Activated naive CD4-positive, alpha-beta T cell treated with anti-CD3 and anti-CD28 coated beads, Interleukin-2, amount 10 ng/mL, durations not matched to agents 7 days and 5 days (primary cell): ENCODE measurements at regions not wholly inside any gene's neighbourhood (a gene's known extent, or its start where the extent isn't known, plus 50 kb on each side); places are given as distances from the start of the nearest gene placed in this dataset.

ENCODE experiments used
- CTCF ChIA-PET: fragments of 350-600 bp; sonication (Branson Sonifier 250); formaldehyde crosslinking; loops from one replicate; lab custom pipeline; 2021; ENCODE audit warnings: antibody characterized with exemption; lab: Charles Lee
- DNase-seq: peaks from one replicate; pipeline ENCODE4 v3.0.0-alpha.2; 2020
- H3K27ac Mint-ChIP-seq: one replicate; pipeline ENCODE4 v1.8.0; 2021; ENCODE audit warnings: mild to moderate bottlenecking, moderate library complexity, mixed read lengths
- H3K27me3 Mint-ChIP-seq: one replicate; pipeline ENCODE4 v1.8.0; 2021; ENCODE audit warnings: mild to moderate bottlenecking, mixed read lengths
- H3K36me3 Mint-ChIP-seq: one replicate; pipeline ENCODE4 v1.8.0; 2021; ENCODE audit warnings: mixed read lengths
- H3K4me1 Mint-ChIP-seq: one replicate; pipeline ENCODE4 v1.8.0; 2021; ENCODE audit warnings: mixed read lengths
- H3K4me3 Mint-ChIP-seq: one replicate; pipeline ENCODE4 v1.8.0; 2021; ENCODE audit warnings: mild to moderate bottlenecking, moderate library complexity, mixed read lengths
- H3K9me3 Mint-ChIP-seq: one replicate; pipeline ENCODE4 v1.8.0; 2021; ENCODE audit warnings: mixed read lengths

GRCh38 chr14:26905229-26905628 is 307.4 kb upstream of the NOVA1 start:
- Mint-ChIP-seq H3K27ac (no peak overlapping the region), H3K27me3 (no peaks in the 10 kb centered on the region), H3K4me1 (no peaks in the 10 kb centered on the region), H3K9me3 (peaks cover under 1% of the 10 kb centered on the region), H3K4me3 (no peak overlapping the region), H3K36me3 (no peaks in the 10 kb centered on the region)
- CTCF ChIA-PET = interaction anchor here (1.1 kb wide), 1 partner anchor 9 kb away, joined by 3 read pairs; no protein-coding TSS in a partner anchor
- no peak for DNase-seq

GRCh38 chr14:26913786-26914185 is 316.0 kb upstream of the NOVA1 start:
- no peak for DNase-seq
- Mint-ChIP-seq H3K36me3 (no peaks in the 10 kb centered on the region), H3K4me1 (no peaks in the 10 kb centered on the region), H3K27ac (no peak overlapping the region), H3K4me3 (no peak overlapping the region), H3K27me3 (no peaks in the 10 kb centered on the region), H3K9me3 (peaks cover 13% of the 10 kb centered on the region)
- CTCF ChIA-PET = no interaction called here

GRCh38 chr14:26917086-26917485 is 319.3 kb upstream of the NOVA1 start:
- DNase-seq = no peak
- H3K27ac Mint-ChIP-seq = no peak overlapping the region
- peaks cover 22% of the 10 kb centered on the region for H3K9me3 Mint-ChIP-seq
- no peak overlapping the region for H3K4me3 Mint-ChIP-seq
- no peaks in the 10 kb centered on the region for H3K36me3 Mint-ChIP-seq
- no peaks in the 10 kb centered on the region for H3K27me3 Mint-ChIP-seq
- CTCF ChIA-PET = no interaction called here
- H3K4me1 Mint-ChIP-seq = no peaks in the 10 kb centered on the region

GRCh38 chr14:26925876-26926584 is 328.2 kb upstream of the NOVA1 start:
- H3K27ac Mint-ChIP-seq = no peak overlapping the region
- H3K36me3 Mint-ChIP-seq = no peaks in the 10 kb centered on the region
- H3K9me3 Mint-ChIP-seq = peaks cover 16% of the 10 kb centered on the region
- no peak overlapping the region for H3K4me3 Mint-ChIP-seq
- no peaks in the 10 kb centered on the region for H3K27me3 Mint-ChIP-seq
- H3K4me1 Mint-ChIP-seq = no peaks in the 10 kb centered on the region
- DNase-seq = no peak
- CTCF ChIA-PET = no interaction called here

- Mint-ChIP-seq H3K9me3 (peaks cover 14% of the 10 kb centered on the region), H3K36me3 (no peaks in the 10 kb centered on the region), H3K27me3 (no peaks in the 10 kb centered on the region), H3K4me1 (no peaks in the 10 kb centered on the region), H3K27ac (no peak overlapping the region), H3K4me3 (no peak overlapping the region)
- no peak for DNase-seq
- CTCF ChIA-PET = no interaction called here
Observed at GRCh38 chr14:26926585-26926984, 328.8 kb upstream of the NOVA1 start.

GRCh38 chr14:26928019-26928418 is 330.2 kb upstream of the NOVA1 start:
- no peak overlapping the region for H3K4me3 Mint-ChIP-seq
- no peaks in the 10 kb centered on the region for H3K36me3 Mint-ChIP-seq
- no peak overlapping the region for H3K27ac Mint-ChIP-seq
- no peaks in the 10 kb centered on the region for H3K4me1 Mint-ChIP-seq
- CTCF ChIA-PET = no interaction called here
- no peaks in the 10 kb centered on the region for H3K27me3 Mint-ChIP-seq
- no peak for DNase-seq
- peaks cover 18% of the 10 kb centered on the region for H3K9me3 Mint-ChIP-seq

GRCh38 chr14:26929361-26929760 is 331.5 kb upstream of the NOVA1 start:
- Mint-ChIP-seq H3K4me1 (no peaks in the 10 kb centered on the region), H3K27ac (no peak overlapping the region), H3K27me3 (no peaks in the 10 kb centered on the region), H3K36me3 (no peaks in the 10 kb centered on the region), H3K4me3 (no peak overlapping the region), H3K9me3 (peaks cover 17% of the 10 kb centered on the region)
- DNase-seq = no peak
- CTCF ChIA-PET = no interaction called here

- no peaks in the 10 kb centered on the region for H3K36me3 Mint-ChIP-seq
- H3K4me1 Mint-ChIP-seq = no peaks in the 10 kb centered on the region
- CTCF ChIA-PET = no interaction called here
- H3K27ac Mint-ChIP-seq = no peak overlapping the region
- no peak overlapping the region for H3K4me3 Mint-ChIP-seq
- no peak for DNase-seq
- H3K9me3 Mint-ChIP-seq = peaks cover 16% of the 10 kb centered on the region
- H3K27me3 Mint-ChIP-seq = no peaks in the 10 kb centered on the region
Observed at GRCh38 chr14:26930576-26930975, 332.7 kb upstream of the NOVA1 start.

- no peak overlapping the region for H3K27ac Mint-ChIP-seq
- H3K4me3 Mint-ChIP-seq = no peak overlapping the region
- no peak for DNase-seq
Observed at GRCh38 chr14:26932606-26933005, 334.8 kb upstream of the NOVA1 start.

GRCh38 chr14:26933431-26933830 is 335.6 kb upstream of the NOVA1 start:
- no peaks in the 10 kb centered on the region for H3K4me1 Mint-ChIP-seq
- DNase-seq = no peak
- CTCF ChIA-PET = no interaction called here
- H3K27me3 Mint-ChIP-seq = no peaks in the 10 kb centered on the region
- no peaks in the 10 kb centered on the region for H3K36me3 Mint-ChIP-seq
- H3K27ac Mint-ChIP-seq = no peak overlapping the region
- peaks cover 13% of the 10 kb centered on the region for H3K9me3 Mint-ChIP-seq
- H3K4me3 Mint-ChIP-seq = no peak overlapping the region

More at GRCh38 chr14:26932606-26933005, 334.8 kb upstream of the NOVA1 start:
- H3K9me3 Mint-ChIP-seq = peaks cover 15% of the 10 kb centered on the region
- no peaks in the 10 kb centered on the region for H3K27me3 Mint-ChIP-seq
- no peaks in the 10 kb centered on the region for H3K36me3 Mint-ChIP-seq
- no peaks in the 10 kb centered on the region for H3K4me1 Mint-ChIP-seq
- CTCF ChIA-PET = interaction anchor here (0.5 kb wide), 1 partner anchor 563 kb away, joined by 3 read pairs; no protein-coding TSS in a partner anchor

- no peaks in the 10 kb centered on the region for H3K27me3 Mint-ChIP-seq
- no peak for DNase-seq
- no peak overlapping the region for H3K4me3 Mint-ChIP-seq
- H3K9me3 Mint-ChIP-seq = peaks cover 13% of the 10 kb centered on the region
- H3K4me1 Mint-ChIP-seq = no peaks in the 10 kb centered on the region
- H3K36me3 Mint-ChIP-seq = no peaks in the 10 kb centered on the region
- H3K27ac Mint-ChIP-seq = no peak overlapping the region
- CTCF ChIA-PET = no interaction called here
Observed at GRCh38 chr14:26934151-26934550, 336.3 kb upstream of the NOVA1 start.

GRCh38 chr14:26935733-26936132 is 337.9 kb upstream of the NOVA1 start:
- no peak for DNase-seq
- Mint-ChIP-seq H3K27me3 (no peaks in the 10 kb centered on the region), H3K36me3 (no peaks in the 10 kb centered on the region), H3K4me1 (no peaks in the 10 kb centered on the region), H3K4me3 (no peak overlapping the region), H3K9me3 (peaks cover 18% of the 10 kb centered on the region), H3K27ac (no peak overlapping the region)
- CTCF ChIA-PET = no interaction called here

GRCh38 chr14:26938054-26938453 is 340.2 kb upstream of the NOVA1 start:
- H3K27ac Mint-ChIP-seq = no peak overlapping the region

GRCh38 chr14:26939755-26940154 is 341.9 kb upstream of the NOVA1 start:
- CTCF ChIA-PET = no interaction called here
- Mint-ChIP-seq H3K36me3 (no peaks in the 10 kb centered on the region), H3K27ac (no peak overlapping the region), H3K4me1 (no peaks in the 10 kb centered on the region), H3K4me3 (no peak overlapping the region), H3K27me3 (no peaks in the 10 kb centered on the region), H3K9me3 (peaks cover 27% of the 10 kb centered on the region)
- no peak for DNase-seq

More at GRCh38 chr14:26938054-26938453, 340.2 kb upstream of the NOVA1 start:
- H3K4me3 Mint-ChIP-seq = no peak overlapping the region
- CTCF ChIA-PET = no interaction called here
- H3K36me3 Mint-ChIP-seq = no peaks in the 10 kb centered on the region
- peaks cover 20% of the 10 kb centered on the region for H3K9me3 Mint-ChIP-seq
- no peaks in the 10 kb centered on the region for H3K4me1 Mint-ChIP-seq
- no peak for DNase-seq
- H3K27me3 Mint-ChIP-seq = no peaks in the 10 kb centered on the region

GRCh38 chr14:26941521-26941920 is 343.7 kb upstream of the NOVA1 start:
- no peaks in the 10 kb centered on the region for H3K36me3 Mint-ChIP-seq
- H3K4me1 Mint-ChIP-seq = no peaks in the 10 kb centered on the region
- H3K27ac Mint-ChIP-seq = no peak overlapping the region
- no peak overlapping the region for H3K4me3 Mint-ChIP-seq
- no peak for DNase-seq
- peaks cover 25% of the 10 kb centered on the region for H3K9me3 Mint-ChIP-seq
- H3K27me3 Mint-ChIP-seq = no peaks in the 10 kb centered on the region
- CTCF ChIA-PET = no interaction called here
